ENCODE measurements at regions not wholly inside any gene's neighbourhood (a gene's known extent, or its start where the extent isn't known, plus 50 kb on each side); places are given as distances from the start of the nearest gene placed in this dataset.

DNA sequence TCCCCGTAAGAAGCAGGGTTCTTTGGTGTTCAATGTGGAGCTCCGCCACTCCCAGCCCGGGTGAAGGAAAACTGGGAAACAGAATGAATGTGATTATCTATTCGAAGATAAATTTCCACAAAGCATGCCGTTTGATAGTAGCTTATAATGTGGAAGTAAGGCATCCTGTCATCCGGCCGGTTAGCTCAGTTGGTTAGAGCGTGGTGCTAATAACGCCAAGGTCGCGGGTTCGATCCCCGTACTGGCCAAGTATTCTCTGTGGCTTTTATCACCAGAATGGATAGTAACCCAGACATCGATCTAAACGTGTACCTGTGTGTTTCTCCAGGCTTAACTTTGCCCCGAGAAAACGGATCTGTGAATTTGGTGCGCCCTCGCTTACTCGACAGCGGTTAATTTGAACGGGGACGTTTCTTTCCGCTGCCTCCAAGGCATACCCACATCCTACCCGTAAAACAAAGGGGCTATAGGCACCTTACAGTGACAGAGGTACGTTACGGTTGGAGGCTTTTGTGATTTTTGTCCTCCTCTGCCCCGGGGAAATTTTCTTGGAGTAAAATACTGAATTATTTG, 215.2 kb upstream of the ZNF184 start:
- peak; percentile 89 for DNase-seq (ENCODE audit: low read depth)
- TF ChIP-seq, protein P1, sequence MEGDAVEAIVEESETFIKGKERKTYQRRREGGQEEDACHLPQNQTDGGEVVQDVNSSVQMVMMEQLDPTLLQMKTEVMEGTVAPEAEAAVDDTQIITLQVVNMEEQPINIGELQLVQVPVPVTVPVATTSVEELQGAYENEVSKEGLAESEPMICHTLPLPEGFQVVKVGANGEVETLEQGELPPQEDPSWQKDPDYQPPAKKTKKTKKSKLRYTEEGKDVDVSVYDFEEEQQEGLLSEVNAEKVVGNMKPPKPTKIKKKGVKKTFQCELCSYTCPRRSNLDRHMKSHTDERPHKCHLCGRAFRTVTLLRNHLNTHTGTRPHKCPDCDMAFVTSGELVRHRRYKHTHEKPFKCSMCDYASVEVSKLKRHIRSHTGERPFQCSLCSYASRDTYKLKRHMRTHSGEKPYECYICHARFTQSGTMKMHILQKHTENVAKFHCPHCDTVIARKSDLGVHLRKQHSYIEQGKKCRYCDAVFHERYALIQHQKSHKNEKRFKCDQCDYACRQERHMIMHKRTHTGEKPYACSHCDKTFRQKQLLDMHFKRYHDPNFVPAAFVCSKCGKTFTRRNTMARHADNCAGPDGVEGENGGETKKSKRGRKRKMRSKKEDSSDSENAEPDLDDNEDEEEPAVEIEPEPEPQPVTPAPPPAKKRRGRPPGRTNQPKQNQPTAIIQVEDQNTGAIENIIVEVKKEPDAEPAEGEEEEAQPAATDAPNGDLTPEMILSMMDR (IDR thresholded peaks at IDR 0.05; ENCODE audit: insufficient read depth, low read length): no peak
- peak overlapping the region; percentile 69 for H3K4me3 ChIP-seq (ENCODE audit: low read depth, low read length)

DNA sequence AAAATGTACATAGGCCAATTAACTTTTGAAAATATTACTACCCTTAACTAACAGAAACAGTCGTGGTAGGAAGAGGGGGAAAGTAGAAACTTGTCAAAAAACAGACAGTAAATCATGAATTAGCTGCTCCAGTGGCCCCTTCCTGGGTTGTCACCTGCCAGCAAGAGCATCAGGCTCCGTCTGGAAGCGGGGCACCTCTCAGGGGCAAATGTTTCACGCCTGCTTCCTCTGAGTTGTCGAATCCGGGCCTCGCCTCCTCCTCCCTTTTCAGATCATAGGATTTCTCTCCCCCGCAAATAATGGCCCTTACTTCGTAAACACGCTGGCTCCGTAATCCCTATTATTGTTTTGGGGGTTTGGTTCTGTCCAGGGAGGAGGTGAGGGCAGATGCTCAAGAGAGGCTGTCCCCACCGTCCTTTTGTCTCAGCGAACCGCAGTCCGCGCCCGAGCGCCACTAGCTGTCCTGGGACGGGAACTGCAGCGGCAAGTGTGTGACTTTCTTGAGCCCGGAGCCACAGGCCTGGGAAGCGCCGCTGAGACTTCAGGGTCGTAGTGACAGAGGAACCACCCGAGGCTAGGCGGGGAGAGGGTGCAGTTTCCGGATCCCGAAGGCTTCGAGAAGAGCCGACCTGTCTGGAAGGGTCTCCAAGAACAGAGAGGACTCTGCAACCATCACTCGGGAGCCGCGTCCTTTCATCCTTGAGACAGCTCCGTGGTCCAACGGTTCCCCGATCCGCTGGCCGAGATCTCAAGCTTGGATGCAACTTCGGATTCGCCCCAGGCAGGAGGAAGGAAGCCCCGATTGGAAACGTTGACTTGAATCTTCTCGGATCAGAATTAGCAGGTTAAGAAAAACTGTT, 214.5 kb upstream of the ZNF184 start:
- H3K4me3 ChIP-seq (ENCODE audit: low read depth, low read length): peak overlapping the region; percentile 69
- peak; percentile 52 for DNase-seq (ENCODE audit: low read depth)
- TF ChIP-seq, protein P1 (IDR thresholded peaks at IDR 0.05; ENCODE audit: insufficient read depth, low read length): peak; percentile 68

DNA sequence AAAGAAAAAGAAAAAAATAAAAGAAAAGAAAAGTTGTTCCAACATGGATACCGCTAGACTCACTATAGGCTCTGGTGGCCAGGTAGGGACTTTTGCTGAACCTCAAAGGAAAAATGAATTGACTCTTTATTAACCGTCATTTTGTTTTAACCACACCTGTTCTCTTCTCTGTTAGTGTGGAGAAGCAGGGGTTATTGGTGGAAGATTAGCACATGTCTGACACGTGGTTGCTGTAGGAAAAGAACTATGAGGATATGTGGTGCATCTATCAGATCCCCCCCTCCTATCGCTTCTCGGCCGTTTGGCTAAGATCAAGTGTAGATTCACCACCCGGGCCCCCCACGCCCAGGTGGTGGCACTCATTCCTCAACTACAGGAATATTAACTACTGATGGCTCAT, 212.4 kb upstream of the ZNF184 start:
- no peak overlapping the region for H3K4me3 ChIP-seq (ENCODE audit: low read depth, low read length)
- TF ChIP-seq, protein P1 (IDR thresholded peaks at IDR 0.05; ENCODE audit: insufficient read depth, low read length): no peak
- DNase-seq (ENCODE audit: low read depth): no peak

DNA sequence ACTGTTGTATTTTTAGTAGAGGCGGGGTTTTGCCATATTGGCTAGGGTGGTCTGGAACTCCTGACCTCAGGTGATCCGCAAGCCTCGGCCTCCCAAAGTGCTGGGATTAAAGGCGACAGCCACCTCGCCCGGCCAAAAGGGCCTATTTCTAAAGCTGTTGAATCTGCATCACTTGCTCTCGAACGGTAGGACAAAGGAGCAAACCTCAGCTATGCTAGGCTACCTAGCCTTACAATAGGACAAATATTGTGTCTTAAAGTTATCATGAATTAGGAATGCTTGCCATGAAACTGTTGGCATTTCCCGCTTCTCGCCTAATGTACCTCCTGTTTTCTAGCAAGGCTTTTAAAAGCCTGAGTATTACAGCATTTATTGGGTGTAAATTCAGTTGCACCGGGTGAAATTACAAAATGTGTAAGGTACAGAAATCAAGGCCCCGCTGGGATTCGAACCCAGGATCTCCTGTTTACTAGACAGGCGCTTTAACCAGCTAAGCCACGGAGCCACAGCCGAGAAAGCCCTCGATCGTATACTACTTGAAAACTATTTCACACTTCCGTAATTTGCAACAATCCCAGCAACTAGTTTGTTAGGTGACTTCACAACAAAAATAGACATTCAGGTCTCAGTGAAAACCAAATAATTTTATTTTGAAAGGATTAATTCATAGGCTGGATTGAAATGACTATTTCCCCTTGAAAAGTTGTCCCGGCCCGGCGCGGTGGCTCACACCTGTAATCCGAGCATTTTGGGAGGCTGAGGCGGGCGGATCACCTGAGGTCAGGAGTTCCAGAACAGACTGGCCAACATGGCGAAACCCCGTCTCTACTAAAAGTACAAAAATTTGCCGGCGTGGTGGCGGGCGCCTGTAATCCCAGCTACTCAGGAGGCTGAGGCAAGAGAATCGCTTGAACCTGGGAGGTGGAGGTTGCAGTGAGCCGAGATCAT, 211.6 kb upstream of the ZNF184 start:
- TF ChIP-seq, protein P1 (IDR thresholded peaks at IDR 0.05; ENCODE audit: insufficient read depth, low read length): no peak
- H3K4me3 ChIP-seq (ENCODE audit: low read depth, low read length): no peak overlapping the region
- DNase-seq (ENCODE audit: low read depth): peak; percentile 59

DNA sequence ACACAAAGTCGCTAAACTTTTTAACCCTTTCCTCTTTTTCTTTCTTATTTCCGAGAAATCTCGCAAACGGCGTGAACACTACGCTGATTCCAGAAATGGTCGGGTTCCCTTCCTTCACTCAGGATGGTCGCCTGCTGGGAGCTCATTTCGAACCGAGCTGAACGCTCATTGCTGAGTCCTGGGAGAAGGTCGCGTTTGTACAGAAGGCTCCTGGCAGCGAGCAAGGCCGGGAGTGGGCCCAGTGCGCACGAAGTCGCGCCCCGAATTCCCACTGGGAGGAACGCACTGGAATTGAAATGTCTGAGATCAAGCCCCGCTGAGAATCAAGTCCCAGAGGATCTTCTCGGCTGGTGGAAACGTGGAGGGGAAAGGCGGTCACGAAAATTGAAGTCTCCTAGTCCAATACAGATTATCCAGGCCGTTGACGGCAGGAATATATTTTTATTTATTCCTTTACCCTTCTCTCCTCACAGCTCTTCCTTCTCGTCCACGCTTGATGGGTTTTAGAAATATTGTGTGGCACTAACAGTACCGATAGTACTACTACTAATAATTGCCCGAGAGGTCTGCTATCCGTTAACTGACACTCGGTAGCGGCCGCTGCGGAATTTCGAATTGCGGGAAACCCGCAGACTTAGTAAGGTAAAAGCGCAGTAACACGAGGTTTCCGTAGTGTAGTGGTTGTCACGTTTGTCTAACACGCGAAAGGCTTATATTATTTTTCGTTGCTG, 207.2 kb upstream of the ZNF184 start:
- no peak for DNase-seq (ENCODE audit: low read depth)
- TF ChIP-seq, protein P1 (IDR thresholded peaks at IDR 0.05; ENCODE audit: insufficient read depth, low read length): no peak
- H3K4me3 ChIP-seq (ENCODE audit: low read depth, low read length): no peak overlapping the region
